ENCODE measurements at regions not wholly inside any gene's neighbourhood (a gene's known extent, or its start where the extent isn't known, plus 50 kb on each side); places are given as distances from the start of the nearest gene placed in this dataset.
A peak's percentile ranks its signal among the peaks of the same experiment; 100 is the strongest.
"Not testable (repeated sequence)": the region's sequence is repeated elsewhere in the genome, so short reads cannot be mapped to it uniquely, and the experiment has no call there.

- DNase-seq: no peak
These were observed 180.5 kb downstream of the CEMIP2 start for GRCh38 chr9:71587576-71588362.

- DNase-seq: no peak
These were observed 184.5 kb downstream of the CEMIP2 start for GRCh38 chr9:71583792-71584191.

- no peak for DNase-seq
These were observed 186.0 kb downstream of the CEMIP2 start for GRCh38 chr9:71582347-71582746.

- DNase-seq: no peak
These were observed 187.2 kb downstream of the CEMIP2 start for GRCh38 chr9:71581101-71581500.

- no peak for DNase-seq
These were observed 197.1 kb downstream of the CEMIP2 start for GRCh38 chr9:71571186-71571585.

- DNase-seq: no peak
These were observed 200.4 kb downstream of the CEMIP2 start for GRCh38 chr9:71567890-71568289.

- no peak for DNase-seq
These were observed 206.2 kb downstream of the CEMIP2 start for GRCh38 chr9:71562140-71562539.

GRCh38 chr9:71557310-71557709 is 211.0 kb downstream of the CEMIP2 start:
- DNase-seq: no peak

- DNase-seq: no peak
These were observed 215.8 kb downstream of the CEMIP2 start for GRCh38 chr9:71552480-71552879.

- no peak for DNase-seq
These were observed 219.3 kb downstream of the CEMIP2 start for GRCh38 chr9:71549023-71549422.

GRCh38 chr9:71544464-71544863 is 223.8 kb downstream of the CEMIP2 start:
- no peak for DNase-seq

GRCh38 chr9:71541436-71541835 is 226.9 kb downstream of the CEMIP2 start:
- DNase-seq: no peak

GRCh38 chr9:71524996-71525580 is 243.2 kb downstream of the CEMIP2 start:
- no peak for DNase-seq

- DNase-seq: peak; percentile 85
These were observed 243.8 kb downstream of the CEMIP2 start for GRCh38 chr9:71524516-71524915.

GRCh38 chr9:71521132-71521531 is 247.2 kb downstream of the CEMIP2 start:
- no peak for DNase-seq

GRCh38 chr9:71519098-71519696 is 249.1 kb downstream of the CEMIP2 start:
- peak; percentile 7 for DNase-seq

- peak; percentile 97 for DNase-seq
These were observed 250.1 kb downstream of the CEMIP2 start for GRCh38 chr9:71518045-71518827.

- peak; percentile 23 for DNase-seq
These were observed 252.7 kb downstream of the CEMIP2 start for GRCh38 chr9:71515626-71516025.

- peak; percentile 8 for DNase-seq
These were observed 253.2 kb downstream of the CEMIP2 start for GRCh38 chr9:71515107-71515506.

GRCh38 chr9:71514344-71514975 is 253.9 kb downstream of the CEMIP2 start:
- no peak for DNase-seq

- no peak for DNase-seq
These were observed 259.3 kb downstream of the CEMIP2 start for GRCh38 chr9:71509054-71509453.

- not testable (repeated sequence) for DNase-seq
These were observed 260.2 kb downstream of the CEMIP2 start for GRCh38 chr9:71508141-71508540.

All from skin of body (tissue), 1 donor.